HG03045 (cell line): ENCODE measurements at regions not wholly inside any gene's neighbourhood (a gene's known extent, or its start where the extent isn't known, plus 50 kb on each side); places are given as distances from the start of the nearest gene placed in this dataset.

ENCODE experiments used
- ATAC-seq: cut with Tn5 transposase; IDR thresholded peaks from one replicate; pipeline ENCODE4 v1.9.1; 2021; ENCODE audit warnings: mild to moderate bottlenecking, moderate library complexity; ENCODE audit not compliant: unreplicated experiment

DNA sequence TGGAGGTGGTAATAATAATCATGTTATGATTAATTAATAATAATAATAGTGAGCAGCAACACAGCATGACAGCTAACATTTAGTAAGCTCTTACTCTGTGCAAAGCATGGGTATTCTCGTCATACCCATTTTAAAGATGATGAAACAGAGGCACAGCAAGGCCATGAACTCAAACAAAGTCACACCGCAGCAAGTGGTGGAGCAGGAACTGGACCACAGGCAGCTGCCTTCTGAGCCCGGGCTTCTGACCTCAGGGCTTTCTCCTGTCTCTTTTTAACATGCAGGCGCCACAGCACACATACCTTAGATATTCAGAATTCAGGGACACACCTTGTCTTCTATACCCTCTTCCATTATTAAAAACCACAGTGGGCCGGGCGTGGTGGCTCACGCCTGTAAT lies 50.7 kb upstream of the SPATA12 start:
- no peak for ATAC-seq

- ATAC-seq: no peak
Observed at GRCh38 chr3:57009367-57009766, 51.1 kb upstream of the SPATA12 start.

- no peak for ATAC-seq
Observed at GRCh38 chr3:57007521-57008460, 52.7 kb upstream of the SPATA12 start.

- ATAC-seq: no peak
Observed at GRCh38 chr3:57006949-57007419, 53.5 kb upstream of the SPATA12 start.

GRCh38 chr3:57006179-57006657 lies 54.2 kb upstream of the SPATA12 start:
- ATAC-seq: no peak

DNA sequence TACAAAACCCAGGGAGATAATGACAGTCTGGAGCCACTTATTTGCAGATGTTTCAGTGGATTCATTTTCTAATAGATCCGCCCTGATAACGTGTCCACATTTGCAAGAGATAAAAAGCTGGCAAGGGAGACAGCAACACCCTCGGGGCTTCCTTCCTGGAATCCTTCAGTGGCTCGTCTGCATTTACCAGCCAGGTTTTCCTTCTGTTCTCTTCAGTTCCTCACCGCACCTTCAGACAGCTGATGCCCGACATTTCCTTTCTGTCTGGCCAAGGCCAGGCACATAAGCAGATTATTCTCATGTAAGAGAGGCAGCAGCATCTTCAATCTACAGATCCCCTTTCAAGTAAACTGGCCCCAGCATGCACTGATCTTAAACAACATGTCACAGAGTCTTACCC lies 56.2 kb upstream of the SPATA12 start:
- no peak for ATAC-seq

- ATAC-seq: no peak
Observed at GRCh38 chr3:57003676-57004075, 56.8 kb upstream of the SPATA12 start.

DNA sequence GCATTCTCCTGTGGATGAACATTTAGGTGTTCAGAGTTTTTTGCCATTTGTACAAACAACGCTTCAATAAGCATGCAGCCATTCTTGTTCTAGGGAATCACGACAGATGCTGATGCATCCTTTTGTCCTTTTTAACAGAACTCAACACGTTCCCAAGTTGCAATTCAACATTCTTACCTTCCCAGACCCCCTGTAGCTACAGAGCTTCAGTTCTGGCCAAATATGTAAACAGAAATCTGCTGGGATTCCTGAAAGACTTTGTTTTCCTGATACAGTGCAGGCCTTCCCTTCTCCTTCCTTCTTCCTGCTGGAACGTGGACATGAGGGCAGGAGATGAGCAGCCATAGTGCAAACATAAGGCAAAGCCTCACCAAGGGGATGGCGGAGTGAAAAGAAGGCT lies 59.1 kb upstream of the SPATA12 start:
- no peak for ATAC-seq

GRCh38 chr3:57000012-57000411 lies 60.5 kb upstream of the SPATA12 start:
- no peak for ATAC-seq

DNA sequence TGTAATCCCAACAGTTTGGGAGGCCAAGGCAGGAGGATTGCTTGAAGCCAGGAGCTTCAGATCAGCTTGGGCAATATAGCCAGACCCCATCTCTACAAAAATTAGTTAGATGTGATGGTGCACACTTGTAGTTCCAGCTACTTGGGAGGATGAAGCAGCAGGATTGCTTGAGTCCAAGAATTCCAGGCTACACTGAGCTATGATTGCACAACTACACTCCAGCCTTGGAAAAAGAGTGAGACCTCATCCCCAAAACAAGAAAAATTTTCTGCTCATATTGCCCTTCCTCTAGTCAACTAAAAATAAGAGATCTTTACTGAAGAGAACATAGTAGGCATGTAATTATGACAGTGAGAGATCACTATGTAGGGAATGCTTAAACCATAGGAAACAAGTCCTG lies 60.9 kb upstream of the SPATA12 start:
- ATAC-seq: no peak

GRCh38 chr3:56998076-56998529 lies 62.4 kb upstream of the SPATA12 start:
- no peak for ATAC-seq

DNA sequence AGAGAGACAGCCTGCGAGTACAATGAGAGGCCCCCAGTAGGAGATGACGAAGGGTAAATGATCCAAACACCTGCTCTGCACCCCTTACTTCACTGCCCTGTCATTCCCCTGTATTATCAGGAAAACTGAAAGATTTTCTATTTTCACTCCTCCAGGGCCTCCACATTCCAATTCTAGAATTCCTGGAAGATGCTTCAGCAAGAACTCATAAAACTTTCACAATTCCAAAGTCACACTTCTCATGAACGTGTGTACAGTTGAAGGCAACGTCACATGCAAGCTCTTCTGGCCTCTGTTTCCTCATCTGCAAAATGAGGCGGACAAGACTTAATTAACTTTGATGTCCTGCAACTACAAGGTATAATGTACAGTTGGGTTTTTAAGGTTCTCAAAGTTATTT lies 62.8 kb upstream of the SPATA12 start:
- no peak for ATAC-seq

DNA sequence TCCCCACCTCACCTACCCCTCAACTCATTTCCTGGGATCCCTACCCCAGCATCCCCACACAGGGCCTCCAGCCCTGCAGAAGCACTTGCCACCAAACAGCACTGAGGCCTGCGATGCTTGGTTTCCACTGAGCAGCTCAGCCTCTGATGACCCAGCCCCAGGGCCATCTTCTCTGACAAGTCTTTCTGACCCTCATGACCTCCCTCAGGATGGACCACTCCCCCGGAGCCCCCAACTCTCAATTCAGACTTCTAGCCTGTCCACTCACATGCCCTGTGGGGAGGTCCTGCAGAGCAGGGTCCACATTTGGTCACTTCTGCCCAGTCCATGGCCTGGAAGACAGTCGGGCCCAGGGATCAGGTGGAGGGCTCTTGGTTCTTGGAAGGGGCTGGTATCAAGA lies 63.4 kb upstream of the SPATA12 start:
- no peak for ATAC-seq

DNA sequence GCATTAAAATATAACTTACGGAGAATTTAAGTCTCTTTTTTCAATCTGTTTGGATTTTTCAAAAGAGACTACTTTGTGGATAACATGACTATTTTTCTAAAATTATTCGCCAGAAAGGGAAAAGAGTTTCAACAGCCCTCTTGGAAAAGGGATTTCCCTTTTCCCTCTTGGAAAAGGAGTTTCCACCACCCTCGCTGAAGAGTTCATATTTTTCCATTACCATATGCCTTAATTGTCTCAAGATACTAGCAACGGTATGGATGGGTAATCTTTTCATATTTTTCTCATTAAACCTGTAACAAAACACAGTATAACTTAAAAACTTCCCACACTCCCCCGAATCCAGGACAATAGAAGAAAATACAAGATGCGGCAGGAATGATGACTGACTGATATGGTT lies 66.1 kb upstream of the SPATA12 start:
- no peak for ATAC-seq

DNA sequence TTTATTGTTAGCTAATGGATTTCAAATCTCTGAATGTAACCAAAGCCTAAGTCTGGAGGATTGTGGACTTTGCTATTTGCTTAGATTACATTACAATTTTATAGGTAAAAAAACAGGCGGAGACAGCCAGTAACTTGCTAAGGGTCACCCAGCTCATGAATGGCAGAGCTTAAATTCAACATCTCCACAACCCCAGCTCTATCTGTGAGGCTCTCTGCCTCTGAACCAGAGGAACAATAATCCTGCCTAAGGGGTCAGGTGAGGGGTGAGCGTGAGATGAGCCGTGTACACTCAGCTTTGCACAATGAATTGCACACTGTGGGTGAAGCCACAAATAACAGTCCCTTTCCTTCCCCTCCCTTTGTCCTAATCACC lies 69.8 kb upstream of the SPATA12 start:
- ATAC-seq: no peak

GRCh38 chr3:56989977-56990640 lies 70.4 kb upstream of the SPATA12 start:
- no peak for ATAC-seq

DNA sequence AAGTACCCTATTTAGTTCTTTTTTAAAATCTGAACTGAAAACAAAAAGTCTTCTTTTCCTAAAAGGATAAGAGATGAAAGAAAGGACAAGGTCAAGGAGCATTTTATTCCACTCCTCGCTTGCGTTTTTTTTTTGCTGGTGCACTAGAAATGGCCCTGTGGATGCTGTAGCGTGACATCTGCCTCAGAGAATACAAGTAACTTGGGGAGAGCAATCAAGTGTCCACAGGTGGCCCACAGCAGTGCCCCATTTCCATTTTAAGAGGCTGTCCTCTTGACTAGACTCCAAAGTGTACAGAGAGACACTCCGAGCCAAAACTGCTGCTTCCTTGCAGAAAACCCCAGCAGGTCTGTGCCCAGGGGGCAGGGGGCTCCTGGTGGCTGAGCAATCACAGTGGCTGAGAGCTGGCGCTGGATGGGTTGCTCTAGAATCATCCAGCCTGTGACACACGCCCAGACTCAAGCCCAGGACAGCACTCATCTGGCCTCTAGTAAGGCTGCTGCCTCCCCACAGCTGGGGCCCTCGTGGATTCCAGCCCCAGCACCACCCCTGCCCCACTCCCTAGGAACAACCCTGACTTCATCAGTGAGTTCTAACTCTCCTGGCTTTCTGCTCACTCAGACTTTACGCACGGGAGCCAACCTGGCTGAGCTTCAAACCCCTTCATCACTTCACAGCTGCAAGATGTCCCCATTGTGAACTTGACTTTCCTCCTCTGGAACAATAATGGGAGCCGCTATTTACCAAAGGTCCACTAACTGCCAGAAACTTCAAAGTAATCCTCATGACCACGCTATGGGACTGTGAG lies 71.1 kb upstream of the SPATA12 start:
- no peak for ATAC-seq

GRCh38 chr3:56988458-56989168 lies 71.9 kb upstream of the SPATA12 start:
- no peak for ATAC-seq

DNA sequence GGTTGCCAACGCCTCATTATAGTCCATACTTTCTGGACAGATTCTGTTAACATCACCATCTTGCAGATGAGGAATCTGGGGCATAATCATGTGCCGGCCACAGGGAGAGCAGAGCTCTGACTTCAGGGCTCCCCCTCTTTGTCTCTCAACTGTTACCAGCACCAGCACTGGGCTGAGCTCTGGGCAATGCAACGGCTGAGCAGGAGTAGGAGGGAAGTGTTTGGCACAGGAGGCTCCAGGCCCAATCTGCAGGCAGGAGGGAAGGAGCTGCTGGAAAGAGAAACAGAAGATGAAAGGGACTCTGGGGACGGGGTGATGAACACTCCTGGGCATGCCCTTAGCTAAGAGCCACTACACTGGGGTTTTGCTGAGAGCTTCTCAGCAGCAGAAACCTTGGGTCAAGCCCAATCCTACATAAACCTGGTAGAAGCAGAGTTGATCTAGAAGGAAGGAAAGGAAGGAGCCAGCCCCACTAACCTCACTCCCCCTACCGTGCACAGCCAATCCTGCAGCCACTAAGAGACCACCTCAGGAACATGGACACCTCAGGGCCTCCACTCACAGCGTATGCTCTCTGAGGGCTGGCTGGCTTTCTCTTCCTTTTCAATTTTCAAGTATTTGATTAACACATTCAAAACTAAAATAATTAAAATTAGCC lies 73.1 kb upstream of the SPATA12 start:
- no peak for ATAC-seq

GRCh38 chr3:56986347-56986746 lies 74.1 kb upstream of the SPATA12 start:
- ATAC-seq: no peak
